ENCODE measurements at regions not wholly inside any gene's neighbourhood (a gene's known extent, or its start where the extent isn't known, plus 50 kb on each side); places are given as distances from the start of the nearest gene placed in this dataset.

GRCh38 chr2:212922701-212923100 lies 228.7 kb downstream of the IKZF2 start:
- ATAC-seq (ENCODE audit: low read depth) (peak; percentile 50), DNase-seq (ENCODE audit: low spot score) (no peak)
- Histone ChIP-seq H3K27ac (ENCODE audit: poor library complexity, severe bottlenecking) (peak overlapping the region; percentile 91), H3K4me1 (ENCODE audit: insufficient read depth, poor library complexity, severe bottlenecking) (peaks cover 42% of the 10 kb centered on the region), H3K9me3 (ENCODE audit: severe bottlenecking) (peaks cover 6% of the 10 kb centered on the region), H3K36me3 (ENCODE audit: low read depth) (no peaks in the 10 kb centered on the region), H3K27me3 (ENCODE audit: insufficient read depth, poor library complexity, severe bottlenecking) (no peaks in the 10 kb centered on the region), H3K4me3 (ENCODE audit: severe bottlenecking) (no peak overlapping the region)
- TF ChIP-seq CTCF (IDR thresholded peaks at IDR 0.05; ENCODE audit: poor library complexity, severe bottlenecking) = no peak

- no peak overlapping the region for H3K4me3 ChIP-seq (ENCODE audit: severe bottlenecking)
- TF ChIP-seq CTCF (IDR thresholded peaks at IDR 0.05; ENCODE audit: poor library complexity, severe bottlenecking) = no peak
- ATAC-seq (ENCODE audit: low read depth) = no peak
- peaks cover 42% of the 10 kb centered on the region for H3K4me1 ChIP-seq (ENCODE audit: insufficient read depth, poor library complexity, severe bottlenecking)
- no peaks in the 10 kb centered on the region for H3K27me3 ChIP-seq (ENCODE audit: insufficient read depth, poor library complexity, severe bottlenecking)
- no peaks in the 10 kb centered on the region for H3K36me3 ChIP-seq (ENCODE audit: low read depth)
- DNase-seq (ENCODE audit: low spot score) = no peak
- peak overlapping the region; percentile 91 for H3K27ac ChIP-seq (ENCODE audit: poor library complexity, severe bottlenecking)
- H3K9me3 ChIP-seq (ENCODE audit: severe bottlenecking) = peaks cover 6% of the 10 kb centered on the region
Observed at GRCh38 chr2:212921711-212922110, 229.7 kb downstream of the IKZF2 start.

- peaks cover 6% of the 10 kb centered on the region for H3K9me3 ChIP-seq (ENCODE audit: severe bottlenecking)
- H3K27ac ChIP-seq (ENCODE audit: poor library complexity, severe bottlenecking) = peak overlapping the region; percentile 91
- no peaks in the 10 kb centered on the region for H3K27me3 ChIP-seq (ENCODE audit: insufficient read depth, poor library complexity, severe bottlenecking)
- DNase-seq (ENCODE audit: low spot score) (no peak), ATAC-seq (ENCODE audit: low read depth) (no peak)
- no peak overlapping the region for H3K4me3 ChIP-seq (ENCODE audit: severe bottlenecking)
- no peak for TF ChIP-seq CTCF (IDR thresholded peaks at IDR 0.05; ENCODE audit: poor library complexity, severe bottlenecking)
- H3K4me1 ChIP-seq (ENCODE audit: insufficient read depth, poor library complexity, severe bottlenecking) = peaks cover 42% of the 10 kb centered on the region
- H3K36me3 ChIP-seq (ENCODE audit: low read depth) = no peaks in the 10 kb centered on the region
Observed at GRCh38 chr2:212921061-212921460, 230.4 kb downstream of the IKZF2 start.

GRCh38 chr2:212919238-212919637 lies 232.2 kb downstream of the IKZF2 start:
- Histone ChIP-seq H3K9me3 (ENCODE audit: severe bottlenecking) (no peaks in the 10 kb centered on the region), H3K4me1 (ENCODE audit: insufficient read depth, poor library complexity, severe bottlenecking) (peaks cover 54% of the 10 kb centered on the region), H3K36me3 (ENCODE audit: low read depth) (no peaks in the 10 kb centered on the region), H3K27me3 (ENCODE audit: insufficient read depth, poor library complexity, severe bottlenecking) (no peaks in the 10 kb centered on the region), H3K4me3 (ENCODE audit: severe bottlenecking) (no peak overlapping the region), H3K27ac (ENCODE audit: poor library complexity, severe bottlenecking) (no peak overlapping the region)
- ATAC-seq (ENCODE audit: low read depth) = peak; percentile 70
- no peak for TF ChIP-seq CTCF (IDR thresholded peaks at IDR 0.05; ENCODE audit: poor library complexity, severe bottlenecking)
- DNase-seq (ENCODE audit: low spot score) = no peak

- no peaks in the 10 kb centered on the region for H3K36me3 ChIP-seq (ENCODE audit: low read depth)
- no peak overlapping the region for H3K4me3 ChIP-seq (ENCODE audit: severe bottlenecking)
- TF ChIP-seq CTCF (IDR thresholded peaks at IDR 0.05; ENCODE audit: poor library complexity, severe bottlenecking) = no peak
- ATAC-seq (ENCODE audit: low read depth) (no peak), DNase-seq (ENCODE audit: low spot score) (no peak)
- no peaks in the 10 kb centered on the region for H3K27me3 ChIP-seq (ENCODE audit: insufficient read depth, poor library complexity, severe bottlenecking)
- H3K27ac ChIP-seq (ENCODE audit: poor library complexity, severe bottlenecking) = no peak overlapping the region
- H3K4me1 ChIP-seq (ENCODE audit: insufficient read depth, poor library complexity, severe bottlenecking) = peaks cover 57% of the 10 kb centered on the region
- no peaks in the 10 kb centered on the region for H3K9me3 ChIP-seq (ENCODE audit: severe bottlenecking)
Observed at GRCh38 chr2:212918336-212918735, 233.1 kb downstream of the IKZF2 start.
